ENCODE measurements at regions not wholly inside any gene's neighbourhood (a gene's known extent, or its start where the extent isn't known, plus 50 kb on each side); places are given as distances from the start of the nearest gene placed in this dataset.

- no peak for TF ChIP-seq CTCF (conservative IDR thresholded peaks at IDR 0.05; ENCODE audit: low read depth, low read length)
- no peak for TF ChIP-seq EZH2 (IDR thresholded peaks at IDR 0.05; ENCODE audit: borderline replicate concordance, low read depth, low read length, poor library complexity, severe bottlenecking)
Measured at GRCh38 chr14:27234331-27234730, 636.5 kb upstream of the NOVA1 start.

Measured in A673 (cell line).